SU-DHL-6 (cell line): ENCODE measurements at regions not wholly inside any gene's neighbourhood (a gene's known extent, or its start where the extent isn't known, plus 50 kb on each side); places are given as distances from the start of the nearest gene placed in this dataset.

ENCODE experiments used
- CTCF ChIP-seq: fragments of 200-600 bp; sonication (generic); IDR thresholded peaks from one replicate; pipeline ENCODE4 v1.5.1; 2017; ENCODE audit warnings: antibody characterized with exemption, mild to moderate bottlenecking, low read length, moderate library complexity; ENCODE audit not compliant: insufficient read depth, poor library complexity, severe bottlenecking
- EZH2phosphoT487 ChIP-seq: fragments of 200-600 bp; sonication (generic), shearing (Covaris generic); conservative IDR thresholded peaks from 2 replicates; pipeline ENCODE4 v1.6.1; 2018; ENCODE audit warnings: mild to moderate bottlenecking, antibody characterized with exemption, low read length, moderate library complexity, mixed read lengths

- TF ChIP-seq EZH2phosphoT487 (no peak), CTCF (no peak)
Measured at GRCh38 chr2:138279871-138280270, 221.7 kb upstream of the SPOPL start.
